Breast epithelium (tissue), 4 donors: ENCODE measurements at regions not wholly inside any gene's neighbourhood (a gene's known extent, or its start where the extent isn't known, plus 50 kb on each side); places are given as distances from the start of the nearest gene placed in this dataset.
"Not testable (repeated sequence)": the region's sequence is repeated elsewhere in the genome, so short reads cannot be mapped to it uniquely, and the experiment has no call there.

Experiments used
- DNase-seq, 2 donors: peaks; one replicate each; pipeline ENCODE4 v3.0.0-alpha.2; 2019; ENCODE audit warnings: low spot score in 2 of 2
- H3K27ac ChIP-seq, 2 donors: fragments of 200-600 bp; sonication (generic) in 1 of 2; one replicate each; pipeline ENCODE4 v1.5.1; 2016 to 2019; ENCODE audit warnings: mild to moderate bottlenecking in 1 of 2
- H3K27me3 ChIP-seq, 2 donors: fragments of 200-600 bp; sonication (generic) in 1 of 2; one replicate each; pipeline versions ENCODE4 v1.5.1 to v1.6.0; 2017 to 2019; ENCODE audit warnings: control low read depth in 1 of 2, mild to moderate bottlenecking in 1 of 2
- H3K36me3 ChIP-seq: fragments of 200-600 bp; one replicate; pipeline ENCODE4 v1.5.1; 2019
- H3K4me1 ChIP-seq, 2 donors: fragments of 200-600 bp; sonication (generic); one replicate each; pipeline ENCODE4 v1.5.1; 2016 to 2019; ENCODE audit warnings: control low read depth in 1 of 2
- H3K4me3 ChIP-seq, 3 donors: fragments of 200-600 bp; sonication (generic); 1 replicate in 2 of 3; 2 replicates in 1 of 3; pipeline ENCODE4 v1.5.1; 2016 to 2019; ENCODE audit warnings: mild to moderate bottlenecking in 3 of 3, moderate library complexity in 2 of 3
- H3K9me3 ChIP-seq, 2 donors: fragments of 200-600 bp; sonication (generic) in 1 of 2; one replicate each; pipeline ENCODE4 v1.5.1; 2016 to 2019; ENCODE audit warnings: control low read depth in 1 of 2
- CTCF ChIP-seq, 3 donors: fragments of 450-650 bp; IDR thresholded peaks; one replicate each; pipeline ENCODE4 v1.5.1; 2016 to 2017; ENCODE audit warnings: antibody characterized with exemption in 3 of 3, mild to moderate bottlenecking in 3 of 3, moderate library complexity in 3 of 3
- POLR2A ChIP-seq: fragments of 450-650 bp; IDR thresholded peaks from one replicate; pipeline ENCODE4 v1.6.1; 2016; ENCODE audit warnings: antibody characterized with exemption, mild to moderate bottlenecking, moderate library complexity
- POLR2AphosphoS5 ChIP-seq, 3 donors: sonication (generic); formaldehyde crosslinking; IDR thresholded peaks; one replicate each; pipeline ENCODE4 v1.6.1; 2017; ENCODE audit warnings: antibody characterized with exemption in 3 of 3
- intact Hi-C: fragments of 100-400 bp; cut with DNase I; formaldehyde crosslinking; loops from one replicate; pipeline ENCODE4 v1.15.1; 2023; ENCODE audit warnings: low total_unique reads

DNA sequence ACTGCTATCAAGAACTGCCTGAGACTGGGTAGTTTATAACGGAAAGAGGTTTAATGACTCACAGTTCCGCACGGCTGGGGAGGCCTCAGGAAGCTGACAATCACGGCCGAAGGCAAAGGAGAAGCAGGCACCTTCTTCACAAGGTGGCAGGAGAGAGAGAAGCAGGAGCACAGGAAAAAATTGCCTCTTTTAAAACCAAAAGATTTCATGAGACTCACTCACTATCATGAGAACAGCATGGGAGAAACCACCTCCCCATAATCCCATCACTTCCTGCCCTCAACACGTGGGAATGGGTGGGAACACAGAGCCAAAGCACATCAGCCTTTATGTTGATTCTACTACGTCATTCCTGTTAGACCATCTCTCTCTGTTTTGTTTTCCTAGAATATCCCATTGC lies 650.9 kb upstream of the SEMA6D start:
- H3K4me1 ChIP-seq: no peaks in the 10 kb centered on the region
- H3K27ac ChIP-seq: no peak overlapping the region
- no peaks in the 10 kb centered on the region for H3K27me3 ChIP-seq
- TF ChIP-seq POLR2AphosphoS5 (IDR thresholded peaks at IDR 0.05) (no peak), POLR2A (no peak), CTCF (IDR thresholded peaks at IDR 0.05) (no peak)
- H3K36me3 ChIP-seq: no peaks in the 10 kb centered on the region
- intact Hi-C loops: no loop called here
- no peak overlapping the region for H3K4me3 ChIP-seq
- no peaks in the 10 kb centered on the region for H3K9me3 ChIP-seq
- DNase-seq: no peak

GRCh38 chr15:47077846-47078245 lies 639.5 kb upstream of the SEMA6D start:
- H3K9me3 ChIP-seq, H3K4me1 ChIP-seq, DNase-seq, H3K36me3 ChIP-seq, H3K27ac ChIP-seq, intact Hi-C loops, H3K4me3 ChIP-seq, H3K27me3 ChIP-seq: not testable (repeated sequence)

DNA sequence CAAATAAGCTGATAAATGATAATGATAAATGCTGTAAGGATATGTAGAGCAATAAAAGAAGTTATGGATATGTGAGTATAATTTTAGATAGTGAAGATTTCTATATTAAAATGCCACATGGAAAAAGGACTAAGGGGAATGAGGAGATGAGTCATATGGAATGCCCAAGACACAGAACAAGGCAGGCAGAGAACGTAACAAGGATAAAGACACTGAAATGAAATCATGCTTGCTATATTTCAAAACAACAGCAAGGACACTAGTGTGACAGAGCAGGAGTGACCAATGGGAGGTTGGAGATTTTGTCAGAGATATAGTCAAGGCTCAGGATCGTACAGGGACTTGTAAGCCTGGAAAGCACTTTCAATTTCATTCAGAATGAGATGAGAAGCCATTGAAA lies 621.5 kb upstream of the SEMA6D start:
- intact Hi-C loops: no loop called here
- no peaks in the 10 kb centered on the region for H3K27me3 ChIP-seq

DNA sequence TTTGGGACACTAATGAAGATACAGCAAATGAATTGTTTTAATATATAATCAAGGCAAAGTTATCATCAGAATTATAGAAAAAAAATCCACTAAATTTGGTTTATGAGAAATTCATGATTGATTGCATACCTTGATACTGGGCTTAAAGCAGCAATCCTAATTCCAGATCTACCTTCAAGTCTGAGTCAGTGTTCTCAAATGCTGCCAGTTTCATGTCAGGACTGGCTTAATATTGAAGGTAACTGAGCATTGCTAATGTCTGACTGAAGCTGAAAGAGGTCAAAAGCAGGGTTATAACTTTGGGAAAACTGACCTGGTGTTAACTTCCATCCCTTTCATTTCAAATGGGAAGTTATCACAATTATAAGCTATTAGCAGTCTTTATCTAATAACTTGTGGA lies 618.8 kb upstream of the SEMA6D start:
- intact Hi-C loops, H3K27ac ChIP-seq, H3K27me3 ChIP-seq, H3K4me1 ChIP-seq, DNase-seq, H3K9me3 ChIP-seq, H3K4me3 ChIP-seq, H3K36me3 ChIP-seq: not testable (repeated sequence)

More for the DNA sequence above, 621.5 kb upstream of the SEMA6D start:
- DNase-seq: no peak
- TF ChIP-seq POLR2AphosphoS5 (IDR thresholded peaks at IDR 0.05) (no peak), CTCF (IDR thresholded peaks at IDR 0.05) (no peak), POLR2A (no peak)
- no peak overlapping the region for H3K27ac ChIP-seq
- H3K4me1 ChIP-seq: no peaks in the 10 kb centered on the region
- H3K36me3 ChIP-seq: no peaks in the 10 kb centered on the region
- no peak overlapping the region for H3K4me3 ChIP-seq
- no peaks in the 10 kb centered on the region for H3K9me3 ChIP-seq

GRCh38 chr15:47099801-47100200 lies 617.5 kb upstream of the SEMA6D start:
- H3K36me3 ChIP-seq, intact Hi-C loops, DNase-seq, H3K4me1 ChIP-seq, H3K9me3 ChIP-seq, H3K27me3 ChIP-seq, H3K27ac ChIP-seq, H3K4me3 ChIP-seq: not testable (repeated sequence)

DNA sequence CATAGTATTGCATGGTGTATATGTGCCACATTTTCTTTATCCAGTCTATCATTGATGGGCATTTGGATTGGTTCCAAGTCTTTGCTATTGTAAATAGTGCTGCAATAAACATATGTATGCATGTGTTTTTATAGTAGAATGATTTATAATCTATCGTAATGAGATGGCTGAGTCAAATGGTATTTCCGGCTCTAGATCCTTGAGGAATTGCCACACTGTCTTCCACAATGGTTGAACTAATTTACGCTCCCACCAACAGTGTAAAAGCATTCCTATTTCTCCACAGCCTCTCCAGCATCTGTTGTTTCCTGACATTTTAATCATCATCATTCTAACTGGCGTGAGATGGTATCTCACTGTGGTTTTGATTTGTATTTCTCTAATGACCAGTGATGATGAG lies 608.5 kb upstream of the SEMA6D start:
- H3K36me3 ChIP-seq, DNase-seq, H3K9me3 ChIP-seq, H3K4me1 ChIP-seq, intact Hi-C loops, H3K27me3 ChIP-seq, H3K27ac ChIP-seq, H3K4me3 ChIP-seq: not testable (repeated sequence)

GRCh38 chr15:47116698-47117097 lies 600.6 kb upstream of the SEMA6D start:
- intact Hi-C loops: no loop called here
- Histone ChIP-seq H3K27ac (no peak overlapping the region), H3K4me3 (no peak overlapping the region), H3K36me3 (no peaks in the 10 kb centered on the region), H3K27me3 (no peaks in the 10 kb centered on the region), H3K4me1 (no peaks in the 10 kb centered on the region), H3K9me3 (peaks cover 3 to 7% of the 10 kb centered on the region in 2 donors)
- no peak for DNase-seq
- TF ChIP-seq POLR2A: no peak
- no peak for TF ChIP-seq CTCF (IDR thresholded peaks at IDR 0.05)
- no peak for TF ChIP-seq POLR2AphosphoS5 (IDR thresholded peaks at IDR 0.05)
